ENCODE measurements at regions not wholly inside any gene's neighbourhood (a gene's known extent, or its start where the extent isn't known, plus 50 kb on each side); places are given as distances from the start of the nearest gene placed in this dataset.

- TF ChIP-seq CTCF (IDR thresholded peaks at IDR 0.05) = no peak
- TF ChIP-seq ZFX (IDR thresholded peaks at IDR 0.05; ENCODE audit: borderline replicate concordance) = no peak
- H3K27ac ChIP-seq = no peak overlapping the region
Observed at GRCh38 chr5:3424946-3425345, 170.7 kb upstream of the IRX1 start.

GRCh38 chr5:3417376-3417943, 178.2 kb upstream of the IRX1 start:
- no peak overlapping the region for H3K27ac ChIP-seq
- no peak for TF ChIP-seq CTCF (IDR thresholded peaks at IDR 0.05)
- TF ChIP-seq ZFX (IDR thresholded peaks at IDR 0.05; ENCODE audit: borderline replicate concordance) = no peak

- no peak overlapping the region for H3K27ac ChIP-seq
- TF ChIP-seq ZFX (IDR thresholded peaks at IDR 0.05; ENCODE audit: borderline replicate concordance) (no peak), CTCF (IDR thresholded peaks at IDR 0.05) (no peak)
Observed at GRCh38 chr5:3414371-3414770, 181.3 kb upstream of the IRX1 start.

- no peak overlapping the region for H3K27ac ChIP-seq
- TF ChIP-seq ZFX (IDR thresholded peaks at IDR 0.05; ENCODE audit: borderline replicate concordance) = no peak
- TF ChIP-seq CTCF (IDR thresholded peaks at IDR 0.05) = no peak
Observed at GRCh38 chr5:3412146-3412545, 183.5 kb upstream of the IRX1 start.

GRCh38 chr5:3411363-3411762, 184.3 kb upstream of the IRX1 start:
- TF ChIP-seq CTCF (IDR thresholded peaks at IDR 0.05) = no peak
- TF ChIP-seq ZFX (IDR thresholded peaks at IDR 0.05; ENCODE audit: borderline replicate concordance) = no peak
- no peak overlapping the region for H3K27ac ChIP-seq

- TF ChIP-seq ZFX (IDR thresholded peaks at IDR 0.05; ENCODE audit: borderline replicate concordance) (no peak), CTCF (IDR thresholded peaks at IDR 0.05) (no peak)
- H3K27ac ChIP-seq = no peak overlapping the region
Observed at GRCh38 chr5:3401635-3402034, 194.0 kb upstream of the IRX1 start.

- TF ChIP-seq ZFX (IDR thresholded peaks at IDR 0.05; ENCODE audit: borderline replicate concordance) (no peak), CTCF (IDR thresholded peaks at IDR 0.05) (no peak)
- H3K27ac ChIP-seq = no peak overlapping the region
Observed at GRCh38 chr5:3400659-3401058, 195.0 kb upstream of the IRX1 start.
